Adrenal gland (tissue), 5 donors: ENCODE measurements at regions not wholly inside any gene's neighbourhood (a gene's known extent, or its start where the extent isn't known, plus 50 kb on each side); places are given as distances from the start of the nearest gene placed in this dataset.

ENCODE experiments used
- CTCF ChIP-seq, 6 experiments: fragments of 450-650 bp in 4 of 6; fragments of 200-600 bp in 2 of 6; sonication (generic) in 1 of 6; IDR thresholded peaks; 1 replicate in 5 of 6; 2 replicates in 1 of 6; pipeline versions ENCODE4 v1.5.1 to v1.8.0; 2016 to 2021; ENCODE audit warnings: antibody characterized with exemption in 6 of 6, mild to moderate bottlenecking in 2 of 6, moderate library complexity in 1 of 6
- POLR2A ChIP-seq, 2 donors: fragments of 450-650 bp; IDR thresholded peaks; one replicate each; pipeline ENCODE4 v1.6.1; 2017; ENCODE audit warnings: antibody characterized with exemption in 2 of 2, mild to moderate bottlenecking in 2 of 2, moderate library complexity in 1 of 2
- donor health status: DM: no; HTN: no; CAD: no.

GRCh38 chr17:77794846-77795245 is 163.7 kb upstream of the TNRC6C start:
- TF ChIP-seq POLR2A (IDR thresholded peaks at IDR 0.05) (no peak), CTCF (IDR thresholded peaks at IDR 0.05) (no peak)
